ENCODE measurements at regions not wholly inside any gene's neighbourhood (a gene's known extent, or its start where the extent isn't known, plus 50 kb on each side); places are given as distances from the start of the nearest gene placed in this dataset.
A peak's percentile ranks its signal among the peaks of the same experiment; 100 is the strongest.

DNA sequence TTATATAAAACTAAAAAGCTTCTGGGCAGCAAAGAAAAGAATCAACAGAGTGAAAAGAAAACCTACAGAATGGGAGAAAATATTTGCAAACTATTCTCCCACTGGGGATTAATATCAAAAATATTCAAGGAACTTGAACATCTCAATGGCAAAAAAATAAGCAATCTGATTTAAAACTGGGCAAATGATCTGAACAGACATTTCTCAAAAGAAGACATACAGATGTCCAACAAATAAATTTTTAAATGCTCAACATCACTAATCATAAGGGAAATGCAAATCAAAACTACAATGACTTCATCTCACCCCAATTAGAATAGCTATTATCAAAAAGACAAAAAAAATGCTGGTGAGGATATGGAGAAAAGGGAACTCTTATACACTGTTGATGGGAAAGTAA lies 57.2 kb upstream of the SSBP2 start:
- H3K27ac ChIP-seq: no peak overlapping the region
- no peaks in the 10 kb centered on the region for H3K9me3 ChIP-seq (ENCODE audit: low read depth)
- no peak for TF ChIP-seq CTCF (IDR thresholded peaks at IDR 0.05; ENCODE audit: low read depth, low read length)
- H3K4me3 ChIP-seq: no peak overlapping the region
- H3K4me1 ChIP-seq (ENCODE audit: low read depth): no peaks in the 10 kb centered on the region
- DNase-seq (ENCODE audit: low read depth in 1 of 2, low spot score in 1 of 2): no peak
- no peaks in the 10 kb centered on the region for H3K27me3 ChIP-seq
- H3K36me3 ChIP-seq: no peaks in the 10 kb centered on the region

GRCh38 chr5:81805086-81805485 lies 54.2 kb upstream of the SSBP2 start:
- Histone ChIP-seq H3K36me3 (no peaks in the 10 kb centered on the region), H3K4me3 (no peak overlapping the region), H3K27me3 (no peaks in the 10 kb centered on the region), H3K9me3 (ENCODE audit: low read depth) (no peaks in the 10 kb centered on the region), H3K27ac (no peak overlapping the region), H3K4me1 (ENCODE audit: low read depth) (peaks cover 7% of the 10 kb centered on the region)
- no peak for DNase-seq (ENCODE audit: low read depth in 1 of 2, low spot score in 1 of 2)
- no peak for TF ChIP-seq CTCF (IDR thresholded peaks at IDR 0.05; ENCODE audit: low read depth, low read length)

DNA sequence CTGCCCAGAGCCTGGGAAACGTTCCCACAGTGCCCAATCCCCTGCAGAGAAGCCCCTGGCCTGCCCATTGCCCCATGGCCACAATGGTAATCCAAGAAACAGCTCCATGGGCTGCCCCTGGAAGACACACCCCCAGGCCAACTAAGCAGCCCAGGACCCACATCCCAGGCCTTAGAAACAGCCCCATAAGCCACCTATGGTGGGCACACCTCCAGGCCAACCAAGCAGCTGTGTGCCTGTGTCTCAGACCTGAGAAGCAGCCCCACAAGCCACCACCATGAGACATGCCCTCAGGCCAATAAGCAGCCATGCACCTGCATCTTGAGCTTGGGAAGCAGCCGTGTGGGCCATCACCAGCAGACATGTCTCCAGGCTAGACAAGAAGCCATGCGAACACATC lies 52.9 kb upstream of the SSBP2 start:
- TF ChIP-seq CTCF (IDR thresholded peaks at IDR 0.05; ENCODE audit: low read depth, low read length): no peak
- H3K27ac ChIP-seq: no peak overlapping the region
- H3K4me3 ChIP-seq: no peak overlapping the region
- no peaks in the 10 kb centered on the region for H3K9me3 ChIP-seq (ENCODE audit: low read depth)
- no peaks in the 10 kb centered on the region for H3K27me3 ChIP-seq
- no peaks in the 10 kb centered on the region for H3K36me3 ChIP-seq
- no peak for DNase-seq (ENCODE audit: low read depth in 1 of 2, low spot score in 1 of 2)
- peaks cover 7% of the 10 kb centered on the region for H3K4me1 ChIP-seq (ENCODE audit: low read depth)

DNA sequence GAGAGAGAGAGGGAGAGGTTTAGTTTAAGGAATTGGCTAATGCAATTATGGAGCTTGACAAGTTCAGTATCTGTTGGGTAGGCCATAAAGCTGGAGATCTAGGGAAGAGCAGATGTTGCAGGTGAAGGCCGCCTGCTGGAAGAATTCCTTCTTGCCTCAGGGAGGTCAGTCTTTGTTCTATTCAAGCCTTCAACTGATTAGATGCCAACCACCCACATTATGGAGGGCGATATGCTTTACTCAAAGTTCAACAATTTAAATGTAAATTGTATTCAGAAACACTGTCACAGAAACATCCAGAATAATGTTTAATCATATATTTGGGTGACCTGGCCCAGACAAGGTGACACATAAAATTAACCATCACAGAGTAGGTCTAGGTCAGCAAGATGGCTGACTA lies 51.7 kb upstream of the SSBP2 start:
- Histone ChIP-seq H3K4me3 (no peak overlapping the region), H3K4me1 (ENCODE audit: low read depth) (peaks cover 14% of the 10 kb centered on the region), H3K27ac (no peak overlapping the region), H3K27me3 (no peaks in the 10 kb centered on the region), H3K36me3 (no peaks in the 10 kb centered on the region), H3K9me3 (ENCODE audit: low read depth) (no peaks in the 10 kb centered on the region)
- no peak for TF ChIP-seq CTCF (IDR thresholded peaks at IDR 0.05; ENCODE audit: low read depth, low read length)
- no peak for DNase-seq (ENCODE audit: low read depth in 1 of 2, low spot score in 1 of 2)

GRCh38 chr5:81802020-81802419 lies 51.1 kb upstream of the SSBP2 start:
- Histone ChIP-seq H3K36me3 (no peaks in the 10 kb centered on the region), H3K27ac (no peak overlapping the region), H3K4me3 (no peak overlapping the region), H3K4me1 (ENCODE audit: low read depth) (peaks cover 14% of the 10 kb centered on the region), H3K9me3 (ENCODE audit: low read depth) (no peaks in the 10 kb centered on the region), H3K27me3 (no peaks in the 10 kb centered on the region)
- no peak for TF ChIP-seq CTCF (IDR thresholded peaks at IDR 0.05; ENCODE audit: low read depth, low read length)
- DNase-seq (ENCODE audit: low read depth in 1 of 2, low spot score in 1 of 2): no peak

- Histone ChIP-seq H3K27ac (no peak overlapping the region), H3K9me3 (ENCODE audit: low read depth) (no peaks in the 10 kb centered on the region), H3K36me3 (no peaks in the 10 kb centered on the region), H3K4me1 (ENCODE audit: low read depth) (peaks cover 14% of the 10 kb centered on the region), H3K4me3 (no peak overlapping the region), H3K27me3 (no peaks in the 10 kb centered on the region)
- DNase-seq (ENCODE audit: low read depth in 1 of 2, low spot score in 1 of 2): peak in 1 of 2 donors; percentile 26
- no peak for TF ChIP-seq CTCF (IDR thresholded peaks at IDR 0.05; ENCODE audit: low read depth, low read length)
Observed at GRCh38 chr5:81800797-81801196, 49.9 kb upstream of the SSBP2 start.
